ENCODE measurements at regions not wholly inside any gene's neighbourhood (a gene's known extent, or its start where the extent isn't known, plus 50 kb on each side); places are given as distances from the start of the nearest gene placed in this dataset.
"Not testable (repeated sequence)": the region's sequence is repeated elsewhere in the genome, so short reads cannot be mapped to it uniquely, and the experiment has no call there.

DNA sequence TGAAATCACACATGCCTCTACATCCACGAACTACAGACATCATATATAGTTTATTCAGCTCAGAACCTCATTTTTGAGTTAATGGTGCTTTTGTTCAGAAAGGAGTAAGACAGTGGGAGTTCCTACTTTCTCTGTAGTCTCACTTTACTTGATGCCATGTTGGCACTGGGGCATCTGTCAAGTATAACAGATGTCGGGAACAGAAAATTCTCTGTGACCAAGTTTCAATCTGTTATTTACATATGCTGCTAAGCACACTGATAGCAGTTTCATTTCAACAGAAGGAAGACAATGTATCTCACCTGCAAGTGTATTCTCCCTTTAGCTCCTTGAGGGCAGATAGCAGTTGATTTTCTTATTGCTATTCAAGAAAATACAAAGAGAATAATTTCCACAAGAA is 774.1 kb downstream of the METTL4 start:
- intact Hi-C loops (cut with micrococcal nuclease) = no loop called here

DNA sequence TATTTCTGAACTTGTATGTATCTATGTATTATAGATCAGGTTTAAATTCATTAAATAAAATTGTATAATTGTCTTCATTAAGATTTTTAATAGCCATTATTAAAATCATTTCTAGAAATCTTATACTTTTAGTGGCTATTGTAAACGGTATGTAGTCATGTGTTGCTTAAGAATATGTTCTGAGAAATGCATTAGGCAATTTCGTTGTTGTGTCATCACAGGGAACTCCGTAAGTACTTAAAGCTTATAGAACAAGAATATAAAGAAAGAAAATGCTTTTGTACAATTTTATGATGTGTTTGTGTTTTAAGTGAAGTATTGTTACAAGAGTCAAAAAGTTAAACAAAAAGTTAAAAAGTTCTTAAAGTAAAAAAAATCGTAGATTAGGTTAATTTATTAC is 765.8 kb downstream of the METTL4 start:
- intact Hi-C loops (cut with micrococcal nuclease) = no loop called here

DNA sequence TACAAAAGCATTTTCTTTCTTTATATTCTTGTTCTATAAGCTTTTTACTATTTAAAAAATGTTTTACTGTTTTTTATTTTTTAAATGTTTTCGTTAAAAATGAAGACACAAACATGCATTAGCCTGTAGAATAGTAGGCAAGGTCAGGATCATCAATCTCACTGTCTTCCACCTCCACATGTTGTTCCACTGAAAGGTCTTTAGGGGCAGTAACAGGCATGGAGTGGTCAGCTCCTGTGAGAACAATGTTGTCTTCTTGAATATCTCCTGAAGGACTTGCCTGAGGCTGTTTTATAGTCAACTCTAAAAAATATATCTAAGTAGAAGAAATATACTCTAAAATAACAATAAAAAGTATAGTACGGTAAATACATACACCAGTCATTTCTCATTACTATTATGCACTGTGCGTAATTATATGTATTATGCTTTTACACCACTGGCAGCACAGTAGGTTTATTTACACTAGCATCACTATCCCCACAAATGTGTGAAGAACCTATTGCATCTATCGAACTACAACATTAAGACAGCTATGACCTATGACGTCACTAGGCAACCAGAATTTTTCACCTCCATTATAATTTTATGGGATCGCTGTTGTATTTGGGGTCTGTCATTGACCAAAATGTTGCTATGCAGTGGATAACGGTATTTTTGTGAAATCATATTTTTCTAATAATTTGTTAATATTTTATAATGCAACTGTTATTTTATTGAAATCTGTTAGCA is 764.3 kb downstream of the METTL4 start:
- intact Hi-C loops (cut with micrococcal nuclease) = no loop called here

DNA sequence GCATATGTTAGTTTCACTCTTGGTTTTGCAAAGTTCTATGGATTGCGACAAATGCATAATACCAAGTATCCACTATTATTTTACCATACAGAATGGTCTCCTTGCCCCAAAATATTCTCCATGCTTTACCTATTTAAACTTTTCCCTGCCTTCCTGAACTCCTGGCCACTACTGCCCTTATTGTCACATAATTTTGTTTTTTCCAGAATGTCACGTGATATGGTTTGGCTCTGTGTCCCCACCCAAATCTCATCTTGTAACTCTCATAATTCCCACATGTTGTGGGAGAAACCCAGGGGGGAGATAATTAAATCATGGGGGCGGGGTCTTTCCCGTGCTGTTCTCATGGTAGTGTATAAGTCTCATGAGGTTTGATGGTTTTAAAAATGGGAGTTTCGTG is 760.0 kb downstream of the METTL4 start:
- intact Hi-C loops (cut with micrococcal nuclease) = no loop called here

DNA sequence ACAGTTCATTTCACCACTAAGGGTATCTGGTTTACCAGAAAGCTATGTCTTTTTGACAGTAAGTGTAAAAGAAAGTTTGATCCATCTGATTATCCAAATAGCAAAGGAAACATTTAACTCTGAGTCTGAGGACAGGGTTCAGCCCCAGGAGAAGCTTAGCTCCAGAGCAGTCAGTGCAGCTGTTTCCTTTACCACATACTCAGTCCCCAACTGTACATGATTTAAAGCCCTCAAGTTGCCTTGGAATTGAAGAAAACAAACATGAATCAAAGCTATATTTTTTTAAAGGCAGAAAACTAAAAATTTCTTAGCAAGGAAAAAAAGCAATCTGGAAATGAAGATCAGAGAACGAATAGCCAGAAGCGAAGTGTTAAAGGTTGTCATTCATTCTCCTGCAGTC is 746.0 kb downstream of the METTL4 start:
- intact Hi-C loops (cut with micrococcal nuclease) = no loop called here

DNA sequence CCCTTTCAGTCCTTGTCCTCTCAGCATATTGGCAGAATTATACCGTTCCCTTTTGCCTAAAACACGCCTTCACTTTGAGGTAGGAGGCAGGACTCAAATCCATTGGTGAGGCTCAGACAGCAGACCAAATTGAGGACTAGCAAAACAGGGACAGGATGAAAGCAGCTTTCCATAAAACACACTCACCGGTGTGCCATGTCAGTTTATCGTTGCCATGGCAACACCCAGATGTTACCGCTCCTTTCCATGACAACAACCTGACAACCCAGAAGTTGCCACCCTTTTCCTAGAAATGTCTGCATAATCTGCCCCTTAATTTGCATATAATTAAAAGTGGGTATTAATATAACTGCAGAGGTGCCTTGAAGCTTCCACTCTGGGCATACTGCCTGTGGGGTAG is 730.4 kb downstream of the METTL4 start:
- intact Hi-C loops (cut with micrococcal nuclease) = no loop called here

DNA sequence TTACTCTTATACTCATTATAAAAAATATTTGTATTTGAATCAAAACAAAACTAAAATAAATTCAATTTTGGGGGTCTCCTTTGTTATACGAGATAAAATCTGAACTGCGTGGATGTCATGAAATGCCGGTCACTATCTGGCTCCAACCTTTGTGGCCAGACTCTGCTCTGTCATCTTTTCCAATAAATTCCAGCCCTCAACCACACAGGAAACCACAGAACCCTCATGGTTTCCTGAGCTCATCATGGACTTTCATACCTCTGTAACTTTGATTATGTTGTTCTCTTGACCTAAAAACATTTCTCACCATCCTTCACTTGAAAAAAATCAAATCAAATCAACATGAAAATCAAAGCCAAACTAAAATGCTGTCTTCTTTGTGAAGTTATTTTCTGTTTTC is 724.7 kb downstream of the METTL4 start:
- intact Hi-C loops (cut with micrococcal nuclease) = no loop called here

DNA sequence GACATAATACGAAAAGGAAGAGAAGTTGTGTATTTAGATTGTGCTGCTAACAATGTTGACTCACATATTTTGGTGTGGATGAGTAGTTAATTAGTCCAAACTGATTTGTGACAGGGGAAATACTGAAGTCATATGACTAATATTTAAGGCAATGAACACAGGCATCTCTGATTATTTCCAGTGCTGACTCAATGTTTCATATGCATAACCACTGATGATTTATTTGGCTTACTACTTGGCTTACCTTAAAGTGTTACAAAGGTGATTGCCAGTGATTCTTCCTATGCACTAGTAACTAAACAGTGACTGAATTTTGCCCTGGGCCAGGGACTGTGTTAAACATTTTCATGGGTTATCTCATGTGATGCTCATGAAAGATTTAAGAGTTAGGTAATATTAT is 722.6 kb downstream of the METTL4 start:
- intact Hi-C loops (cut with micrococcal nuclease) = no loop called here

DNA sequence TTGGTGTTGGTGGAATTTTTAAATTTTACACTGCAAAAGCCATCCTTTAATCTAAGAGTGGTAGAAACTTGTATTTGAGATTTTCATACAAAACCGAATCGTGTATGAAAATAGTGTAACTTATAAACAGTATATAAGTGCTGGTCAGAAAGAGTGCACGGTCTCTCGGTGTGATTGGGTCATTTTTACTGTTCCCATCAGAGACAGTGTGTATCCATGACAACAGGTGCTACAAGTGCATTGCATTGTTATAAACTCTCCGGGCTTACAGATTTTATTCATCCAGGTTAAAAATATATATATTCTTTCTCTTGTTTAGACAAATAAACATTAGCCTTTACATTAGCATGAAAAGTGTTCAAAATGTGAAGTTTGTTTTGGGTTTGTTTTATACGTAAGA is 721.9 kb downstream of the METTL4 start:
- intact Hi-C loops (cut with micrococcal nuclease) = no loop called here

DNA sequence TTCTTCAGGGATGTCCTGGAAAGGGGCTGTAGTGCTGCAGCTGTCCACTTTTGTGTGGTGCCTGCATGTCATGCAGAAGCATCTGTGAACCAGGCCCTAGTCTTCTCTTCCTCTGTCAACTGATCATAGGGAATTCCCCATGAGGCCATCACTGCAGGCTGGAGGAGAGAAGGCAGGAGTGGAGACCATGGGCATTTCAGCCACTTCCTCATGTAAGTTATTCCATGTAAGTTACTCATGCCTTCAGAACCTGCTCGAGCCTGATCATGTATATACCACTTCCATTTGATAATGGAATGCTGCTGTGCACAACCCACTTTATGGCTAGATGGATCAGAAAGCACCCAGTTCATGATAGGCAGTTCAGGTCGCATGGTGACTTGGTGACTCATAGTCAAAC is 714.0 kb downstream of the METTL4 start:
- intact Hi-C loops (cut with micrococcal nuclease) = not testable (repeated sequence)

DNA sequence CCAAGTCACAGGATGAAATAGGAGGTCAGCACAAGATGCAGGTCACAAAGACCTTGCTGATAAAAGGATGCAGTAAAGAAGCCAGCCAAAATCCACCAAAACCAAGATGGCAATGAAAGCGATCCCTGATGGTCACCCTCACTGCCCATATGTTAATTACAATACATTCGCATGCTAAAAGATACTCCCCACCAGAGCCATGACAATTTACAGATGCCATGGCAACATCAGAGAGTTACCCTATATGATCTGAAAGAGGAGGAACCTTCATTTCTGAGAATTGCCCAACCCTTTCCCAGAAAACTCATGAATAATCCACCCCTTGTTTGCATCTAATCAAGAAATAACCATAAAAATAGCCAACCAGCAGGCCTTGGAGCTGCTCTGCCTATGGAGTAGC is 709.8 kb downstream of the METTL4 start:
- intact Hi-C loops (cut with micrococcal nuclease) = no loop called here

DNA sequence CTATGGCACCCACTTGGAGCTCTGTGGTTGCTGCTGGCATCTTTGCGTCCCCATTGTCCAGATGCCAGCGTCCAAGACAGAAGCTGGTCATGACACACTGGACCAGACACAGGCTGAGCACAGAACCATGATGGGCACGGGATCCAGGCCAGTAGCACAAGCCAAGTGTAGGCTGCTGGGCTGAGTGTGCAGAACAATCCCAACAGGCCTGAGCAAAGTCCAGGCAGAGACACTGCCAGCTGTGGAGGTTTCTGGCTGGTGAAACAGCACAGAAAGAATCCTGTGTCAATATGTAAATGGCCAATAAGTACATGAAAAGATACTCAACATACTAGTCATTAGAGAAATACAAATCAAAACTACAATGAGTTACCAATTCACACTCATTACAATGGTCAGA is 705.4 kb downstream of the METTL4 start:
- intact Hi-C loops (cut with micrococcal nuclease) = no loop called here

DNA sequence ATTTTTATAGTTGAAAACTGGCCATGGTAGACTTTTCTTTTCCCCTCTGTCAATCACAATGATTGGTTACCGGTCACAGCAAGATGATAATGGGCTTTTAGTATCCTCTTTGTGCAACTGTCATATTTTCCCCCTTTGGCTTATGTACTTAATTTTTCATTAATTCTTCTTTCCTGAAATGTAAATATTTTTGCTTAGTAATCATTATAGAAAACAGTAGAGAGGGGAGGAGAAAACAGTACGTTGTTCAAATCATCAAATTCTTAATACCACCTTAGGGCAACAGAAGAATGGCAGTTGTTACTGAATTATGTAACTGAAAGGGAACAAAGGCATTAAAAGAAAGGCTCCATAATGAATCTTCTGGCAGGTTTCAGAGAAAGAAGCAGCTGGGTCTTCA is 699.0 kb downstream of the METTL4 start:
- intact Hi-C loops (cut with micrococcal nuclease) = no loop called here

DNA sequence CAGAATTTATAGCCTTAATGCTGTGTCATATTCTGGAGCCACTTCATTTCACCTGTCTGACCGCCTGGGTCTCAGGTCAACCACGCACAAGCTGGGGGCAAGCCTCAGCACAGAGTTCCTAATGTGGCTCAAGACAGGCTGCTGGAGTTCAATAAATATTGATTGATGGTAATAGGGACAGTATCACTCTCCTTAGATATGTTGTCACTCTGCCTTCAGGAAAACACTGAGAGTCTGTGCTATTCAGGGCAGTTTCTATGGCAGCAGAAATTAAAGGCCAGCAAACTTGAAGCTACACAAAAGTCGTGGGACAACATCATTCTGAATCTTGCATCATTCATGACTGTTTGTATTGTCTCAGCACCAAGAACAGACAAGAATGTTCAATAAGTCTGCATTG is 696.1 kb downstream of the METTL4 start:
- intact Hi-C loops (cut with micrococcal nuclease) = no loop called here

DNA sequence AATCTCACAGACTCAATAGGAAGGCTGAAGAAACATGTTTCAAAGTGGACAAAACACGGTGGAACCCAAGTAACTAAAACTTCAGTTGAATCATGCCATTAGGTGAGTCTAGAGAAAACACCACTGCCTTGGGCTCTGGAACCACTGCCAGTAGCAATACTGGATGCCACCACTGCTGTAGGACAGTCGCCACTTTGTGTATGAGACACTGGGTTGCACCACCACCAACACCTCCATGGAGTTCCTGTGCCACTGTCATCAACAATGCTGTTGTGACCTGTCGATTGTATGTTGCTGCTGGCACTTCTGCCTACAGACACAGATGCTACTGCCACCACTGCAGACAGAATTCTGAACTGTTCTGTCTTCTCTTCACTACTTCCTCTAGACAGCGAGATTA is 686.7 kb downstream of the METTL4 start:
- intact Hi-C loops (cut with micrococcal nuclease) = no loop called here

DNA sequence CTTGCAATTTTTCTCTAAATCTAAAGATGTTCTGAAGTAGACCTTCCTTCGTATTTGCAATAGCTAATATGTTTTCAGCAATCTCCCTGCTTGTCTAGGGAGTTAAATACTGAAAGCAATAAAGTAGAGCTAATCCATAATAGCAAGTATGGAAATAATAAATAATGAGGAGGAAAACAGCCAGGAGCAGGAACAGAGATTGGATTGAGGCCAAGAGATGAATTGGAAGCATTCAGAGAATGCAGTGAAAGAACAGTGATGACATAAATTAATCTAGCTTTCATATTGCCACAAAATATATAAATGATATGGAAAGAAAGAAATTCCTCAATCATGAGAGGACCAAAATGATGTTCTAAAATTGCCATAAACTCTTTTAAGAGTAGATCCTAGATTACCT is 679.7 kb downstream of the METTL4 start:
- intact Hi-C loops (cut with micrococcal nuclease) = no loop called here

DNA sequence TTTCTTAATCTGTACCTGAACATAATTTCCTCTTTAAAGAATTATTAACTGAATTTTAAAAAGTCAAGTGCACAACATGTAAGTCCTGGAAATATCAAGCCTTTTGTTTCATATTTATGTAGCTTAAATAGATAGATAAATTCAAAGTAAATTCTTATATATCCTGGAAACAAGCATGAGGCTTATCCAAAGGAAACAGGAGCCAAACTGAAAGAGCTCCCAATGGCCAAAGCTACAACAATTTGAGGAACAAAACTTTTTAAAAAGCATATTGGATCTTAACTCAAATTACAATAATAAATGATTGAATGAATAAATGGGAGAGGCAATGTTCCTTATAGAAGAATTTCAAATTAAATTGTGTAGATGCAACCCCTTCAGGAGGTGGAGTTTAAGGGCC is 679.1 kb downstream of the METTL4 start:
- intact Hi-C loops (cut with micrococcal nuclease) = no loop called here

DNA sequence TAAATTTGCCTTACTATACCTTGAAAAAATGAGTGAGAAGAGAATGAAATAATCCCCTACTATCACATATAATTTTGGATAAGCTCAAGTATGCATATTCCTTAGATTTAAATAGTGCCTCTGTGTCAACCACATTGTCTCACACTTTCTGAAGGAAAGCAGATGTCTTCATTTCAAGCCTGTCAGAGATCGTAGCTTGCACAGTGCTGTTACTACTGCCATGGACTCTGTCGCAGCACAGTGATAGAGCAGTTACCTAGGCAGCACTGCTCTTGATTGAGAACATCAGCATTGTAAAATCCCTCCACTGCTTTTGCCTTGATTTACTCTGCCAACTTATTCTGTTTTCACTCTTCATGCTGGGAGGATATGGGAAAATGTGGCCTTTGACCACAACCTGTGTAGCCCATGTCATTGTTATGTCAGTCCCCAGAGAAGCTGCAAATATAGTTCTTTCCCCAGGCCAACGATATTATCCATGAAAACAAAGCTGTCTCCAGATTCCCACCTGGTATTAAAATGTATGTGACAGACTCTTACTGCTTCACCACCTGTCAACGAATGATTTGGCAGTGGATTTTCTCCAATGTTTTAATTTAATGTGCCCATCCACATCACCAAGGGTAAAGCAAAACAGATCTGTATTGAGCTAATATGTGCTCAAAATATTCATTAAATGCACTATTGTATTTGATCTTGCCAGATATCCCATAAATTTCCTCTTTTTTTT is 675.7 kb downstream of the METTL4 start:
- intact Hi-C loops (cut with micrococcal nuclease) = no loop called here

DNA sequence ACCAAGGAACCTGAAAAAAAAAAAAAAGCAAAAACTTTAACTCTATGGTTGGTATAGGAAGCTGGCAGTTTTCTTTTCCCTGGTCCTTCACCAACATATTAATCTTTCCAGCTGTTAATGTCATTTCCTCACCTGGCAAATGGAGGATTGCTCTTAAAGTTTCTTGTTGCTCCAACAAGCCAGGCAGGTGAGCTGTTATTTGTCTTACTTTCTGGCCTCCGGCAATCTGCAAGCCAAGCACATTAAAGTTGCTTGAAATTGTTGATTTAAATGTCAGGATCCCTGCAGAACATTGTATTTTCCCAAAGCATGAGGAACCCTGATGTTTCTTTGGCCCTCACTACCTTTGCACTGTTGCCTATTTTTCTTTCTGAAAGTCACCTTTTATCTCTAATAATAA is 664.9 kb downstream of the METTL4 start:
- intact Hi-C loops (cut with micrococcal nuclease) = no loop called here

DNA sequence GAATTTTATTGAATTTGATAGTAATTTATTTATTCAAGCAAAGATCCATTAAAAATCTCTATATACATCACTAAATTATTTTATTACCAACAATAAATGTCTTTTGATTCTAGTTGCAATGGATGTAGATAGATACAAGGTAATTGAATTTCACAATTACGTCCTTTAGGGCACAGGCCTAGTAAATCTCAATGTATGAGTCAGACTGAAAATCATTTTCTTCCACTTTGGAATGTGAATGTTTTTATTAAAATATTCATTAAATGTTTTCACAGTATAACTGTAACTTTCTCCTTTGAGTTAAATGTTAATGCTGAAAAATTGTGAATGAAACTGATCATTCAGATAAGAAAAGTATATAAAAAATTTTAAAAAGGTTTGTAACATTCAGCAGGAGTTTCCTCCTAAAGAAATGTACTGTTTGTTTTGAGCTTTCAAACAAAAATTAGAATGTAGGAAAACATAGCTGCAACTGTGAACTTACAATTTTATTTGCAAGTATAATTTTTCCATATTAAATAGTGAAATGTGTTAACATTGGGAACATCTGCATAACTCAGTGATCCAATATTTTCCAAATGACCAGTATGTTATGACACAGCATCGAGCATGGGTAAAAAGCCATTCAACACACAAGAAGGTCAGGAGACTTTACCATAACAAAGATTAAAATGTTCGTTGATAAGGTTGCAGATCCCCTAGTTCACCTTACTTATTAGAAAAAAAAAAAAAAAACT is 663.7 kb downstream of the METTL4 start:
- intact Hi-C loops (cut with micrococcal nuclease) = no loop called here

DNA sequence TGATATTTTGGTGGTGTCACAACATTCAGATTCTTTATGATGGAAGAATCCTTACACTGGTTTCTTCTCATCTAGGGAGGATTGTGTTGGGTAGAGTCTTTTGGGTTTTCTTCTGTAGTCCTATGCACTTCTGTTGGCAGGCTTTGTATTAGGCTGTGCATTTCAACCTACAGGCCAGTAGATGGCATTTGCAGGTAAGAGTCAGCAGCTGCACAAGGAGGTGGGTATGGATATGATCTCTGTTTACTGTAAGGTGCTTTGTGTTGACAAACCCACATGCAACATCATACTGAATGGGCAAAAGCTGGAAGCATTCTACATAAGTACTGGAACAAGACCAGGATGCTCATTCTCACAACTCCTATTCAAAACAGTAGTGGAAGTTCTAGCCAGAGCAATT is 656.8 kb downstream of the METTL4 start:
- intact Hi-C loops (cut with micrococcal nuclease) = no loop called here

DNA sequence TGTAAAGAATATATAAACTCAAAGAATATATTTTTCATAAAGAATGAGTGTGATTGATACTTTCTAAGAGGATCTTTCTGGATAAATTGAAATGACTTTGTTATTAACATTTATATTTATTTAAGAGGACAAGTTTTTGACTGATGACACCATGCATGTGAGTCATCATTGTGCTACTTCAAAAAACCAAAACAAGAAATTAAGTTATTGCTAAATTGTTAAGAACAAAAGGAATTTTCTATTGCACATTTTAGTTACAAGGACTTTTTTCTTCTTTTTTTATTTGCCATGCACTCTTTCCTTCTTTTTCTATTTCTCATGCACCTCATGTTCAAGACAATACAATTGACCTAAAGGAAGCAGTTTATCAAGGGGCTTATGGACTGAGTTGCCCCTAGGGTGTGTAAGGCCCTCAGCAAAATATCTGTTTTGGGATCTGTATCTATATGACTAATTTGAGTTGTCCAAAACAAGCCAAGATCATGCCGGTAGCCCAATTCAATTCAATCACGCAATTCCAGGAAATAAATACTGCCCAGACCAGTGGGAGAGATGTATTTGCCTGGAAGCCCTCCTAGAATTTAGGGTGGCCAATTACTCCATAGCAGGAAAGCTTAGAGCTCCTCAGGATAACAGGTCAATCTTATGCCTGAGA is 654.3 kb downstream of the METTL4 start:
- intact Hi-C loops (cut with micrococcal nuclease) = no loop called here
